BJ (cell line): ENCODE measurements at regions not wholly inside any gene's neighbourhood (a gene's known extent, or its start where the extent isn't known, plus 50 kb on each side); places are given as distances from the start of the nearest gene placed in this dataset.

Source experiments
- CTCF ChIA-PET: fragments of 350-600 bp; formaldehyde crosslinking; extraction: SDS; loops from one replicate; lab custom pipeline; 2021; ENCODE audit warnings: antibody characterized with exemption, inconsistent platforms; lab: Yijun Ruan, JAX
- POLR2A ChIA-PET: fragments of 300-600 bp; sonication (Branson Sonifier 250); formaldehyde crosslinking; extraction: SDS; loops from one replicate; lab custom pipeline; 2021; ENCODE audit warnings: antibody characterized with exemption; lab: Charles Lee
- DNase-seq: peaks from one replicate; pipeline ENCODE4 v3.0.0-alpha.2; 2011; ENCODE audit warnings: low read depth
- H3K27me3 ChIP-seq: 2 replicates; pipeline ENCODE4 v1.6.0; 2011; ENCODE audit warnings: low read length; ENCODE audit not compliant: control insufficient read depth, insufficient read depth
- H3K36me3 ChIP-seq: 2 replicates; pipeline ENCODE4 v1.5.1; 2011; ENCODE audit warnings: low read length; ENCODE audit not compliant: control insufficient read depth, insufficient read depth
- H3K4me3 ChIP-seq: 2 replicates; pipeline ENCODE4 v1.5.1; 2011; ENCODE audit warnings: low read depth, mild to moderate bottlenecking, control low read depth, low read length
- CTCF ChIP-seq: IDR thresholded peaks from 2 replicates; pipeline ENCODE4 v1.5.1; 2011; ENCODE audit warnings: low read depth, mild to moderate bottlenecking, control low read depth, inconsistent platforms, low read length, moderate library complexity; ENCODE audit not compliant: insufficient read depth

DNA sequence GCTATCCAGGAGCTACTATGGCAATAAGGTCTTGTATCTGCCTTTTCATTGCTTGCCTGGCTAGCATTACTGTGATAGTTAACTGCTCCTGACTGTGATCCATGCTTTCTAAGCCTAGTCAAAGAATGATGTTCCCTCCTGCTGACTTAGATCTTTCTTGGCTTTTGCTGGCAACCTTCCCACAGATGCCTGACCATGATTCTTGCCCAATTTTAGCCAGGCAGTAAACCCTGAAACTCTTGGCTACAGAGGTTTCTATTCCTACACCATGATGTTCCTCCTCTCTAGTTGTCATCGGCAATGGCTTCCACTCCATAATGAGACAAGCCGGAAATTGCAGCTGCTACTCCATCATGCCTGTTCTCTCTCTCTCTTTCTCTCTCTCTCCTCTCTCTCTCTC, 238.1 kb downstream of the HAO1 start:
- TF ChIP-seq CTCF = no peak
- DNase-seq = no peak
- no peaks in the 10 kb centered on the region for H3K27me3 ChIP-seq
- ChIA-PET POLR2A (no interaction called here), CTCF (no interaction called here)
- no peaks in the 10 kb centered on the region for H3K36me3 ChIP-seq
- no peak overlapping the region for H3K4me3 ChIP-seq

GRCh38 chr20:7703551-7703961, 236.7 kb downstream of the HAO1 start:
- no peak for DNase-seq
- Histone ChIP-seq H3K27me3 (no peaks in the 10 kb centered on the region), H3K4me3 (no peak overlapping the region), H3K36me3 (no peaks in the 10 kb centered on the region)
- ChIA-PET CTCF (no interaction called here), POLR2A (no interaction called here)
- TF ChIP-seq CTCF = no peak

DNA sequence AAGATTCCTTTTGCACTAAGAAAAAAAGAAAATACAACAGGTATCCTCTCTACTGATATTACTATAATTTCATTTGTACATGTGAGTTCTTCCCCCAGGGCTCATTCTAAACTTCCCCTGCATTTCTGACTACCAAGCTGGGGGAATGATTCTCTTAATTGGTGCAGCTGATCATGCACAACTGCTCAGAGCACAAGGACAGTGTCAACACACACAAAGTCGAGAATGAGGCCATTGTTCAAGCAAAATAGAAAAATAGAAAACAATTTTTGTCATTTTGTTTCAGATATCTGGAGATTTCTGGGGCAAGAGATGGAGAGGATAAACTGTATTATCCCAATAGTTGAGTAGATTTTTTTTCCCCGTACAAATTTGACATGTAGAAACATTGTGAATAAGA, 236.3 kb downstream of the HAO1 start:
- no peak for TF ChIP-seq CTCF
- Histone ChIP-seq H3K27me3 (no peaks in the 10 kb centered on the region), H3K4me3 (no peak overlapping the region), H3K36me3 (no peaks in the 10 kb centered on the region)
- ChIA-PET POLR2A (no interaction called here), CTCF (no interaction called here)
- DNase-seq = no peak

- no peak overlapping the region for H3K4me3 ChIP-seq
- no peaks in the 10 kb centered on the region for H3K36me3 ChIP-seq
- no peak for TF ChIP-seq CTCF
- POLR2A ChIA-PET = no interaction called here
- no peaks in the 10 kb centered on the region for H3K27me3 ChIP-seq
- no peak for DNase-seq
- CTCF ChIA-PET = no interaction called here
Measured at GRCh38 chr20:7708112-7708511, 232.1 kb downstream of the HAO1 start.

GRCh38 chr20:7708782-7709181, 231.5 kb downstream of the HAO1 start:
- no peak for DNase-seq
- POLR2A ChIA-PET = no interaction called here
- H3K27me3 ChIP-seq = no peaks in the 10 kb centered on the region
- CTCF ChIA-PET = no interaction called here
- no peak for TF ChIP-seq CTCF
- H3K36me3 ChIP-seq = no peaks in the 10 kb centered on the region
- H3K4me3 ChIP-seq = no peak overlapping the region
